GM18519 (cell line): ENCODE measurements at regions not wholly inside any gene's neighbourhood (a gene's known extent, or its start where the extent isn't known, plus 50 kb on each side); places are given as distances from the start of the nearest gene placed in this dataset.
"Not testable (repeated sequence)": the region's sequence is repeated elsewhere in the genome, so short reads cannot be mapped to it uniquely, and the experiment has no call there.

Experiments
- ATAC-seq: cut with Tn5 transposase; IDR thresholded peaks from one replicate; pipeline ENCODE4 v1.9.1; 2021; ENCODE audit warnings: mild to moderate bottlenecking, moderate library complexity; ENCODE audit not compliant: unreplicated experiment, low FRiP score

DNA sequence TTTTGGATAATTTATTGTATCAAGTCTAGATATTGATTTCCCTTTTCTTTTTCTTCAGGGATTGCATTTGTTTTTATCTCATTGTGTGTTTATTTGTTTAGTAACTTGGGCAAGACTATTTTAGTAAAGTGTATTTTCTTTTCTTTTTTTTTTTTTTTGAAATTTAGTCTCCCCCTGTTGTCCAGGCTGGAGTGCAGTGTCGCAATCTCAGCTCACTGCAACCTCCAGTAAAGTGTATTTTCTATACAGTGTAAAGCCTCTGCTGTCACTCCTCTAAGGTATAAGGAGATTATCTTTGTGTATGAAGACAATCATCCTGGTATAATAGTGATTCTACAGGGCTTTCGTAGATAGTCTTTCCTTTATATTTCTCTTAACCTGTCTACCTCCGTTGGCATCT lies 2546.0 kb downstream of the PCDH9 start:
- no peak for ATAC-seq

GRCh38 chr13:64680739-64681138 lies 2549.4 kb downstream of the PCDH9 start:
- no peak for ATAC-seq

DNA sequence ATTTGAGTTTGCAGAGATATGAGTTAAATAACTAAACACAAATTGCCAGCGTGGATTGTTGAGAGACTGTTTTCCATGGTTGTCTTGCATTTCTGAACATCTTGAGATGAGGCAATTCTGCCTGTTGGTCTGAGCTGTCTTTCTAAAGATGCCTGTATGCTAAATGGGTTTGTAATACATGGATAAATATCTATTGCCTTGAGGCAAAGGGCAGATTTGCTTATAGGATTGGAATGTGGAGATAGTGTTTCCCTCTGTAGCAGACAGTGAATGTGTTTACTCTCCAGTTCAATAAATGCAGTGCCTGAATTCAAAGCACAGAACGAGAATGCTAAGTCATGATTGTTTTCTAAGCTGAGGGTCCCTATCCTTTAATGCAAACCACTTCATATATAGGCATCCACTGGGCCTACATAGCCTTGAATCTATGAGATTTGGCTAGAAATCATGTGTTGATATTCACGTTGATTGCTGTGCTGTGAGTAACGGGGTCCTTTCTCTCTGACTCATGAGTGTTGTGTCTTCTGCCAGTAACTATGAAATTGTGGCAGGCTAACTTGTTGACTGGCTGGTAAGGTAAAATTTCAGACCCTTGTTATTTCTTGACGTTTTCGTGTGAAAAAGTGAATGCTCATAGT lies 2554.8 kb downstream of the PCDH9 start:
- no peak for ATAC-seq

DNA sequence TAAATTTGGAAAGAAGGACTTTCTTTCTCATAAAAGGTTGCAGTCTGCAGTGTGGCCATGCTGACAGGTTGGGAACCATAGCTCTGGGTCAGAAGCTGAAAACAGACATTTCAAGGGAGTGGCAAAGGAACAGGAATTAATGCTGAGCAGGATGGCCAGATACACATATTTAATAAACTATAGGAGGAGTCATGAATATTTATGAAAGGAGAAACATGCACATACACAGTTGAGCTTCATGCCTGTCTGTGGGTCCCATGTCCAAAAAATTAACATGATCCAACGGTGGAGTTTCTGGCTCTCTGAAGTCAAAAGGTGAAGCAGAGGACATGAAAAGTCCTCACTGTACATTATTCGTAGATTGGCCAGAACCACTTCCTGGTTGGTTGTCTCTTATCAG lies 2556.0 kb downstream of the PCDH9 start:
- no peak for ATAC-seq

DNA sequence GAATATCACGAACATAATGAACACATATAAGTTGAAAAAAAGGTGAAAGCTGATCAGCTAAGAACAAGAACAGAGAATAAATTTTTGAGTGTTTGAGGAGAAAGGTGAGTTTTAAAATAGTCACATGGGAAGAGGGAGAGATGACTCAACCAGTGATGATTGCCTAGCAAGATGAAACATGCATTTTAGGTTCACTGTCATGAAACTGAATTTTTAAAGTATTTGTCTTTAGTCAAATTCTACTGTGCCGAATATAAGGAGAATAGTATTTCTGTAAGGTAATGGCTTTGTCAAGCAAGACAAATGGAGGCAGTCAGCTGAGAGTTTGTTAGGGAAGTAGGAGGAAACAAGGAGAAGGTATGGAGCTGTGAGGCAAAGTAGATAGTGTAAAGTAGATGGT lies 2557.4 kb downstream of the PCDH9 start:
- ATAC-seq = no peak

GRCh38 chr13:64662887-64663593 lies 2567.1 kb downstream of the PCDH9 start:
- ATAC-seq = no peak

- ATAC-seq = no peak
These were observed 2581.8 kb downstream of the PCDH9 start for GRCh38 chr13:64648293-64648692.

DNA sequence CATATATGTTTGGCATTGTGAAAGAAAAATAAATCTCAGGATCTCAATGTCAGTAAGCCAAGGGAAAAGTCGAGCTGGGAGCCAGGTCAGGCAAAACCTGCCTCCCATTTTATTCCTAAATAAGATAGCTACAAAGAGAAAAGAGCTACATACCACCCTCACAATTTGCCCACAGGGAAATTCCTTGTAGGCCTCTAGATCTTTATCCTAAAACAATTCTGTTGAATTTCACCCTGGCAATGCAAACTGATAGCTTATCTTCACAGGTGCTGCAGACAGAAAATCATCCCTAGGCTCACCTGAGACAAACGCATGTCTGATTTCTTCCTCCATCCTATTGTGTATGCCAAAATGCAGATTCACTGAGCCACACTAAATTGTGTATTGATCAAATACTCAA lies 2587.1 kb downstream of the PCDH9 start:
- no peak for ATAC-seq

GRCh38 chr13:64640002-64640401 lies 2590.1 kb downstream of the PCDH9 start:
- no peak for ATAC-seq

DNA sequence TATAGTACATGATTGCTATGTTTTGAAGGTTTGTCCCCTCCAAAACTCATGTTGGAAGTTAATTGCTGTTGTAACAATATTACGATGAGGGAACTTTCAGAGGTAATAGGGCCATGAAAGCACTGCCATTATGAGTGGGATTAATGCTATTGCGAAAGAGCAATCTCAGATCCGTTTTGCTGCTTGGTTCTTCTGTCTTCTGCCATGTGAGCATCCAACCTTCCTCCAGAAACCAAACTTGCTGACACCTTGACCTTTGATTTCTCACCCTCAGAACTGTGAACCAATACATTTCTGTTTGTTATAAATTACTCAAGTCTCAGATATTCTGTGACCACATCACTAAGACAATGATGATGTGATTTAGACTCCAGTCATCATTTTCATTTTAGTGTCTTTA lies 2590.9 kb downstream of the PCDH9 start:
- ATAC-seq = no peak

DNA sequence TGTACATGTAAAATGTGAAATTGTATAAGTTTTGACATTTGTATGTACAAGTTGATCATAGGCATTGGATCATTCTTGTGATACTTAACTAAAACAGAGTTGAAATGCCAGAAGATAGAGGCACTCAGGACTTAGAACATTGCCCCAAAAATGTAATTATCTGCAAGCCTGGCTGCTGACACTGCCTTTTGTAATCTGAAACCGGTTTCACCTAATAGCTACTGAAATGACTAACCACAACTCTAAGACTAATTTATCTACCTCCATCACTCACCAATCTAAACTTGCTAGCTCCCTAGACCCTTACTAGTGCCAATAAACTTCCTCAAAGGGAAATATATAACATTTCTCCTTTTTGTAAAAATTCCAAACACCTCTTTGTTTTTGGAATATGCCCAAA lies 2596.2 kb downstream of the PCDH9 start:
- ATAC-seq = no peak

DNA sequence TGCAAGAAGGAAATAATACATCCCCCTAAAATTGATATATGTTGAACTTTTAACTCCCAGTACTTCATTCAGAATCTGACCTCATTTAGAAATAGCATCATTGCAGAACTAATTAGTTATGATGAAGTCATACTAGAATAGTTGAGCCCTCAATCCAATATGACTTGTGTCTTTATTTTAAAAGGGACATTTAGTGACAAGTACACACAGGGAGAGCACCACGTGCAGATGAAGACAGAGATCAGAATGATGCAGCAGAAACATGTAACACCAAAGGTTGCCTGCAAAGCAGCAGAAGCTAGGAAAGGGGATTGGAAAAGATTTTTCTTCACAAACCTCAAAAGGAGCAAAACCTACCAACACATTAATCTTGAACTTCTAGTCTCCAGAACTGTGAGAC lies 2602.5 kb downstream of the PCDH9 start:
- no peak for ATAC-seq

- no peak for ATAC-seq
These were observed 2604.0 kb downstream of the PCDH9 start for GRCh38 chr13:64626105-64626504.

DNA sequence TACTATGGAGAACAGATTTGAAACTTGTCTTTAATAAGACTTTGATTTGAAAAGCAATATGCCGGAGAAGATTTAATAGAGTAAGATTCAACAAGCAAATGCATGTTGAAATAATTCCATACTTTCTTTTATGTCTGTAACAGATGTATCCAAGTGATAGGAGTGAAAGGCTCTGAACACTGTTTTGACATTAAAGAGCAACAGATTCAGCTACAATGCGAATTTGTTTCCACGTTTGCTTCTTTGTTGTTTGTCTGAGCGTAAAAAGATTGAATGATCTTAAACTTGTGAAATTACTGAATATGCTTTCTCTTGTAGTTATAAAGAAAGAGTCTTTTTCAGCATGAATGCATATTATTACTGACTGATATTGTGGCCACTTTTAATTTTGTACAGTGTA lies 2612.9 kb downstream of the PCDH9 start:
- no peak for ATAC-seq

- ATAC-seq = no peak
These were observed 2638.2 kb downstream of the PCDH9 start for GRCh38 chr13:64591971-64592370.

DNA sequence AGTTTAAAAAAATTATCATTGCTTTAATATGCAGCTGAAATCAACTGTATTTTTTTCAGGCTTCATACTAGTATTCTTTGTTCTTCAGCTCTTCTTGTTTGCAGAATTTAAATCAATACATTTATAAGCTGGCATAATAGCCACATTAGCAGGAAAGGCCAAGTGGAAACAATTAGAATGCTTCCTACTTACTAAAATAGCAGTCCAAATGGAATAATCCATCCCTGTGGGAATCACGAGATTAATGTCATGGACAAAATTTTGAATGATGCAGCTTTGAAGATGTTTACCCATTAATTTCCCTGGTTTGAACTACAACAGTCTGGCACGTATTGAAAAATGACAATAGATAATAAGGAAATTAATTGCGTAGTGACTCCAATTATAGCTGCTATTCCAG lies 2650.8 kb downstream of the PCDH9 start:
- no peak for ATAC-seq

GRCh38 chr13:64568748-64569147 lies 2661.4 kb downstream of the PCDH9 start:
- no peak for ATAC-seq

- ATAC-seq = not testable (repeated sequence)
These were observed 2672.1 kb downstream of the PCDH9 start for GRCh38 chr13:64558031-64558430.

GRCh38 chr13:64556376-64556775 lies 2673.8 kb downstream of the PCDH9 start:
- no peak for ATAC-seq

- ATAC-seq = no peak
These were observed 2676.6 kb downstream of the PCDH9 start for GRCh38 chr13:64553411-64554129.

DNA sequence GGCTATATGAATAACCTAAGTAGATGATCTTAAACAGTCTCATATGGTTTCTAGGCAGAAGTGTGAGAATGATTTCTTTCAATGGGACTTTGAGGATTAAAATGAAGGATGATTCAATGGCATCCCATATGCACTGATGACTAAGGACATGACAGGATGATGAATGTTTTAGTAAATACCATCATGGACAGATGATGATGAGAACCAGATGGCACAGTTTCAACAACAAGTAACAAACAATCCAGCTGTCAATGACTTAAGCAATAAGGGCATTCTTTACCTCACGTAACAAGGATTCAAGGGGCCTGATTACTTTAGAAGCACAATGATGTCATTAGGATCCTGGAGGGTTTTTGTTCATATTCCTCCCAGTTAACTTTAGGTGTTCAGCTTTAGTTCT lies 2678.4 kb downstream of the PCDH9 start:
- no peak for ATAC-seq

GRCh38 chr13:64546371-64546770 lies 2683.8 kb downstream of the PCDH9 start:
- no peak for ATAC-seq
